MM.1S (cell line): ENCODE measurements at regions not wholly inside any gene's neighbourhood (a gene's known extent, or its start where the extent isn't known, plus 50 kb on each side); places are given as distances from the start of the nearest gene placed in this dataset.

Experiments used
- DNase-seq: peaks from one replicate; pipeline ENCODE4 v3.0.0-alpha.2; 2015
- H2AFZ ChIP-seq: fragments of 300-600 bp; sonication (generic); 2 replicates; pipeline ENCODE4 v1.6.0; 2016; ENCODE audit warnings: antibody characterized with exemption, low read length
- H3F3A ChIP-seq: fragments of 300-600 bp; sonication (generic); 2 replicates; pipeline ENCODE4 v1.6.1; 2016; ENCODE audit warnings: mild to moderate bottlenecking, antibody characterized with exemption, low read length, moderate library complexity, mixed read lengths; ENCODE audit not compliant: insufficient read depth
- H3K27ac ChIP-seq: fragments of 300-600 bp; sonication (generic); 2 replicates; pipeline ENCODE4 v1.5.1; 2016; ENCODE audit warnings: mild to moderate bottlenecking, low read length
- H3K27me3 ChIP-seq: fragments of 300-600 bp; sonication (generic); replicated peaks from 2 replicates; pipeline ENCODE4 v1.6.0; 2016; ENCODE audit warnings: low read length; ENCODE audit not compliant: insufficient read depth
- H3K36me3 ChIP-seq: fragments of 300-600 bp; sonication (generic); replicated peaks from 2 replicates; pipeline ENCODE4 v1.6.1; 2016; ENCODE audit warnings: mild to moderate bottlenecking, low read length, mixed read lengths; ENCODE audit not compliant: insufficient read depth
- H3K4me1 ChIP-seq: fragments of 300-600 bp; sonication (generic); 2 replicates; pipeline ENCODE4 v1.6.1; 2016; ENCODE audit warnings: low read length, mixed read lengths
- H3K4me2 ChIP-seq: fragments of 300-600 bp; sonication (generic); 2 replicates; pipeline ENCODE4 v1.6.0; 2016; ENCODE audit warnings: low read depth, low read length
- H3K4me3 ChIP-seq: fragments of 300-600 bp; sonication (generic); 2 replicates; pipeline ENCODE4 v1.5.1; 2016; ENCODE audit warnings: low read length, mixed read lengths
- H3K79me2 ChIP-seq: fragments of 300-600 bp; sonication (generic); 2 replicates; pipeline ENCODE4 v1.6.1; 2016; ENCODE audit warnings: mixed run types, low read length, mixed read lengths
- H3K9ac ChIP-seq: fragments of 300-600 bp; sonication (generic); 2 replicates; pipeline ENCODE4 v1.6.1; 2016; ENCODE audit warnings: low read length, mixed read lengths
- H3K9me2 ChIP-seq: fragments of 300-600 bp; sonication (generic); replicated peaks from 2 replicates; pipeline ENCODE4 v1.6.1; 2016; ENCODE audit warnings: mild to moderate bottlenecking, low read length, mixed read lengths; ENCODE audit not compliant: insufficient read depth
- H3K9me3 ChIP-seq: fragments of 300-600 bp; sonication (generic); replicated peaks from 2 replicates; pipeline ENCODE4 v1.6.1; 2016; ENCODE audit warnings: mild to moderate bottlenecking, low read length, mixed read lengths; ENCODE audit not compliant: insufficient read depth
- H4K20me1 ChIP-seq: fragments of 300-600 bp; sonication (generic); 2 replicates; pipeline ENCODE4 v1.6.1; 2016; ENCODE audit warnings: mild to moderate bottlenecking, low read length, moderate library complexity, mixed read lengths; ENCODE audit not compliant: insufficient read depth
- CTCF ChIP-seq: fragments of 300-600 bp; sonication (generic); IDR thresholded peaks from 2 replicates; pipeline ENCODE4 v1.5.1; 2016; ENCODE audit warnings: antibody characterized with exemption, low read length, mixed read lengths
- EZH2 ChIP-seq: fragments of 300-600 bp; sonication (generic); optimal IDR thresholded peaks from 2 replicates; pipeline ENCODE3; 2017; ENCODE audit warnings: low read depth, mild to moderate bottlenecking, antibody characterized with exemption, low read length, mixed read lengths
- EZH2phosphoT487 ChIP-seq: fragments of 300-600 bp; sonication (generic); IDR thresholded peaks from 2 replicates; pipeline ENCODE4 v1.6.1; 2018; ENCODE audit warnings: antibody characterized with exemption, low read length

- Histone ChIP-seq H3K9me2 (no peaks in the 10 kb centered on the region), H3K36me3 (no peaks in the 10 kb centered on the region), H3K4me2 (peak overlapping the region; percentile 32; the same call in 1 of the 2 replicates), H3K9ac (no peak overlapping the region), H3K4me1 (peaks cover 22% of the 10 kb centered on the region), H3K27ac (no peak overlapping the region), H2AFZ (no peak overlapping the region), H3K27me3 (no peaks in the 10 kb centered on the region), H3F3A (no peaks in the 10 kb centered on the region), H3K9me3 (no peaks in the 10 kb centered on the region), H3K4me3 (no peak overlapping the region), H3K79me2 (no peaks in the 10 kb centered on the region), H4K20me1 (no peaks in the 10 kb centered on the region)
- TF ChIP-seq EZH2 (no peak), EZH2phosphoT487 (no peak), CTCF (no peak)
- DNase-seq, result peak; percentile 66
Observed at GRCh38 chrX:109264878-109265277, 217.0 kb downstream of the GUCY2F start.

DNA sequence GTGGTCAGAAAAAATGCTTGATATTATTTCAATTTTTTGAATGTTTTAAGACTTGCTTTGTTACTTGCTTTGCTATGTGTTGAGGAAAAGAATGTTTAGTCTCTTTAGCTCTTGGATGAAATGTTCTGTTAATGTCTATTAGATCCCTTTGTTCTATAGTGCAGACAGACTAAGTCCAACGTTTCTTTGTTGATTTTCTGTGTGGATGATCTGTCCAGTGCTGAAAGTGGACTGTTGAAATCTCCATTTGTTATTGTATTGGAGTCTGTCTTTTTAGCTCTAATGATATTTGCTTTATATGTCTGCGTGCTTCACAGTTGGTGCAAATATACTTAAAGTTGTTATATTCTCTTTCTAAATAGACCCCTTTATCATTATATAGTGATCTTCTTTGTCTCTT lies 220.6 kb downstream of the GUCY2F start:
- no peak for TF ChIP-seq EZH2
- H3K4me2 ChIP-seq, result no peak overlapping the region

GRCh38 chrX:109252789-109253188 lies 229.1 kb downstream of the GUCY2F start:
- Histone ChIP-seq H3K4me2 (no peak overlapping the region), H3K9me3 (no peaks in the 10 kb centered on the region), H3K27ac (no peak overlapping the region), H3K4me1 (no peaks in the 10 kb centered on the region), H3K36me3 (no peaks in the 10 kb centered on the region), H4K20me1 (no peaks in the 10 kb centered on the region), H3K4me3 (no peak overlapping the region), H3K79me2 (no peaks in the 10 kb centered on the region), H3F3A (no peaks in the 10 kb centered on the region), H3K9ac (no peak overlapping the region), H3K27me3 (no peaks in the 10 kb centered on the region), H2AFZ (no peak overlapping the region), H3K9me2 (no peaks in the 10 kb centered on the region)
- TF ChIP-seq EZH2 (no peak), EZH2phosphoT487 (no peak), CTCF (no peak)
- no peak for DNase-seq

More for the DNA sequence above, 220.6 kb downstream of the GUCY2F start:
- H3K27me3 ChIP-seq, result no peaks in the 10 kb centered on the region
- no peaks in the 10 kb centered on the region for H3K9me3 ChIP-seq
- no peaks in the 10 kb centered on the region for H3K36me3 ChIP-seq
- H3K9ac ChIP-seq, result no peak overlapping the region
- no peaks in the 10 kb centered on the region for H3K9me2 ChIP-seq
- H3F3A ChIP-seq, result no peaks in the 10 kb centered on the region
- no peaks in the 10 kb centered on the region for H3K79me2 ChIP-seq
- H4K20me1 ChIP-seq, result no peaks in the 10 kb centered on the region
- H3K4me3 ChIP-seq, result no peak overlapping the region
- H2AFZ ChIP-seq, result no peak overlapping the region
- no peak for DNase-seq
- peaks cover 18% of the 10 kb centered on the region for H3K4me1 ChIP-seq
- no peak overlapping the region for H3K27ac ChIP-seq

DNA sequence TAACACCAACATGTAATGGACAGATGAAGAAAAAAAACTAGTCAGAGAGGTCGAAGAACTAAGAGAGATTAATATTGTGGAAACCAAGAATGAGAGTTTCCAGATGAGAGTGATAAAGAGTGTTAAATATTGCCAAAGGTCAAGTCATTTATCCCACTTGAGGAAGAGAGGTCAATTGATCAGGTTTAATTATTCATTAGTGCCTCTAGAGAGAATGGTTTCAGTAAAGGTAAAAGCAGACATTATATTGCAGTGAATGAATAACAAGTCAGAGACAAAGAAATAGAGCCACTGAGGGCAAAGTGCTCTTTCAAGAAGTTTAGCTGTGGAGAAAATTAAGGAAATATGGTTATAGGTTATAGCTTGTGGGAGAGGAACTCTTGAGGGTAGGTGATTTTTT lies 263.1 kb downstream of the GUCY2F start:
- no peak overlapping the region for H3K9ac ChIP-seq
- no peaks in the 10 kb centered on the region for H3F3A ChIP-seq
- H3K36me3 ChIP-seq, result no peaks in the 10 kb centered on the region
- H3K9me2 ChIP-seq, result no peaks in the 10 kb centered on the region
- no peak overlapping the region for H3K27ac ChIP-seq
- H3K4me2 ChIP-seq, result no peak overlapping the region
- H2AFZ ChIP-seq, result no peak overlapping the region
- DNase-seq, result no peak
- H3K4me3 ChIP-seq, result no peak overlapping the region
- H3K27me3 ChIP-seq, result no peaks in the 10 kb centered on the region
- TF ChIP-seq EZH2, result no peak
- no peak for TF ChIP-seq CTCF
- no peak for TF ChIP-seq EZH2phosphoT487
- H3K79me2 ChIP-seq, result no peaks in the 10 kb centered on the region
- no peaks in the 10 kb centered on the region for H4K20me1 ChIP-seq
- H3K4me1 ChIP-seq, result no peaks in the 10 kb centered on the region
- H3K9me3 ChIP-seq, result no peaks in the 10 kb centered on the region
